Fibroblast of skin of abdomen (primary cell): ENCODE measurements at regions not wholly inside any gene's neighbourhood (a gene's known extent, or its start where the extent isn't known, plus 50 kb on each side); places are given as distances from the start of the nearest gene placed in this dataset.
"Not testable (repeated sequence)": the region's sequence is repeated elsewhere in the genome, so short reads cannot be mapped to it uniquely, and the experiment has no call there.

Experiments used
- DNase-seq: peaks from one replicate; pipeline ENCODE4 v3.0.0-alpha.2; 2013

GRCh38 chr3:27629366-27629765 lies 92.8 kb downstream of the EOMES start:
- DNase-seq, result no peak

- DNase-seq, result peak; percentile 33
Measured at GRCh38 chr3:27628026-27628750, 93.9 kb downstream of the EOMES start.

GRCh38 chr3:27626596-27627118 lies 95.5 kb downstream of the EOMES start:
- DNase-seq, result no peak

- DNase-seq, result no peak
Measured at GRCh38 chr3:27625864-27626263, 96.3 kb downstream of the EOMES start.

GRCh38 chr3:27623085-27623753 lies 98.9 kb downstream of the EOMES start:
- DNase-seq, result no peak

- no peak for DNase-seq
Measured at GRCh38 chr3:27617552-27617951, 104.6 kb downstream of the EOMES start.

GRCh38 chr3:27616031-27616430 lies 106.1 kb downstream of the EOMES start:
- DNase-seq, result no peak

GRCh38 chr3:27615555-27615954 lies 106.6 kb downstream of the EOMES start:
- DNase-seq, result no peak

GRCh38 chr3:27614592-27614991 lies 107.5 kb downstream of the EOMES start:
- DNase-seq, result no peak

- peak; percentile 53 for DNase-seq
Measured at GRCh38 chr3:27613846-27614500, 108.2 kb downstream of the EOMES start.

GRCh38 chr3:27610800-27611525 lies 111.2 kb downstream of the EOMES start:
- no peak for DNase-seq

GRCh38 chr3:27607370-27607769 lies 114.8 kb downstream of the EOMES start:
- peak; percentile 68 for DNase-seq

GRCh38 chr3:27606537-27606936 lies 115.6 kb downstream of the EOMES start:
- peak; percentile 70 for DNase-seq

GRCh38 chr3:27601311-27601710 lies 117.1 kb upstream of the SLC4A7 start:
- DNase-seq, result not testable (repeated sequence)

- not testable (repeated sequence) for DNase-seq
Measured at GRCh38 chr3:27599741-27600140, 115.6 kb upstream of the SLC4A7 start.

- DNase-seq, result no peak
Measured at GRCh38 chr3:27596921-27597320, 112.7 kb upstream of the SLC4A7 start.

GRCh38 chr3:27596334-27596841 lies 112.2 kb upstream of the SLC4A7 start:
- peak; percentile 88 for DNase-seq

- no peak for DNase-seq
Measured at GRCh38 chr3:27594096-27594690, 110.0 kb upstream of the SLC4A7 start.

- DNase-seq, result no peak
Measured at GRCh38 chr3:27593173-27593572, 109.0 kb upstream of the SLC4A7 start.

GRCh38 chr3:27591312-27592210 lies 107.4 kb upstream of the SLC4A7 start:
- no peak for DNase-seq
